A673 (cell line): ENCODE measurements at regions not wholly inside any gene's neighbourhood (a gene's known extent, or its start where the extent isn't known, plus 50 kb on each side); places are given as distances from the start of the nearest gene placed in this dataset.

Experiments
- BruUV-seq: library from RNA; stranded (reverse); fragments of 400-500 nt; replicated peaks from 2 replicates; lab custom pipeline; 2021; lab: Mats Ljungman, UMichigan
- CTCF ChIA-PET: fragments of 300-600 bp; sonication (Branson Sonifier 250); formaldehyde crosslinking; loops from one replicate; lab custom pipeline; 2022; ENCODE audit warnings: antibody characterized with exemption; lab: Charles Lee
- POLR2A ChIA-PET: fragments of 300-600 bp; sonication (Branson Sonifier 250); formaldehyde crosslinking; loops from one replicate; lab custom pipeline; 2022; ENCODE audit warnings: antibody characterized with exemption; ENCODE audit not compliant: low non-redundant PET; lab: Charles Lee
- DNase-seq: peaks from one replicate; pipeline ENCODE4 v3.0.0-alpha.2; 2015; ENCODE audit warnings: low spot score
- H3K27ac ChIP-seq: fragments of 200-600 bp; sonication (generic); 2 replicates; pipeline ENCODE4 v1.5.1; 2016; ENCODE audit warnings: mixed run types, low read depth, mild to moderate bottlenecking, mixed read lengths, antibody characterized with exemption, low read length; ENCODE audit not compliant: poor library complexity, severe bottlenecking
- H3K27me3 ChIP-seq: fragments of 200-600 bp; sonication (generic); replicated peaks from 2 replicates; pipeline ENCODE4 v1.6.1; 2017; ENCODE audit warnings: mixed run types, low read depth, mild to moderate bottlenecking, mixed read lengths, antibody characterized with exemption, low read length; ENCODE audit not compliant: insufficient read depth, poor library complexity
- H3K36me3 ChIP-seq: fragments of 200-600 bp; sonication (generic); 2 replicates; pipeline ENCODE4 v1.6.1; 2016; ENCODE audit warnings: mixed run types, mild to moderate bottlenecking, mixed read lengths, antibody characterized with exemption, low read length; ENCODE audit not compliant: insufficient read depth, poor library complexity, severe bottlenecking
- H3K4me1 ChIP-seq: fragments of 200-600 bp; sonication (generic); 2 replicates; pipeline ENCODE4 v1.6.1; 2017; ENCODE audit warnings: mixed run types, mild to moderate bottlenecking, mixed read lengths, antibody characterized with exemption, low read length; ENCODE audit not compliant: insufficient read depth, poor library complexity, severe bottlenecking
- H3K4me3 ChIP-seq: fragments of 200-600 bp; sonication (generic); 2 replicates; pipeline ENCODE4 v1.5.1; 2016; ENCODE audit warnings: low read depth, mixed run types, mild to moderate bottlenecking, mixed read lengths, low read length; ENCODE audit not compliant: poor library complexity, severe bottlenecking
- H3K9me3 ChIP-seq: fragments of 200-600 bp; sonication (generic); 2 replicates; pipeline ENCODE4 v1.6.1; 2016; ENCODE audit warnings: mixed run types, low read depth, mild to moderate bottlenecking, mixed read lengths, antibody characterized with exemption, low read length; ENCODE audit not compliant: poor library complexity, severe bottlenecking
- CTCF ChIP-seq: fragments of 300-800, 200-600 bp; sonication (generic); conservative IDR thresholded peaks from 2 replicates; pipeline ENCODE4 v1.5.1; 2017; ENCODE audit warnings: low read depth, mild to moderate bottlenecking, antibody characterized with exemption, low read length, moderate library complexity, mixed read lengths
- EZH2 ChIP-seq: fragments of 200-600 bp; sonication (generic); IDR thresholded peaks from 2 replicates; pipeline ENCODE4 v1.6.1; 2017; ENCODE audit warnings: borderline replicate concordance, low read depth, mild to moderate bottlenecking, mixed read lengths, antibody characterized with exemption, low read length; ENCODE audit not compliant: poor library complexity, severe bottlenecking
- intact Hi-C: fragments of 100-400 bp; cut with micrococcal nuclease; formaldehyde crosslinking; loops from one replicate; pipeline ENCODE4 v1.10.0; 2022; ENCODE audit not compliant: unreplicated experiment

GRCh38 chr14:88962356-88962755 is 137.9 kb downstream of the TTC8 start:
- TF ChIP-seq CTCF (no peak), EZH2 (no peak)
- H3K4me1 ChIP-seq, result no peaks in the 10 kb centered on the region
- no peak overlapping the region for H3K4me3 ChIP-seq
- ChIA-PET POLR2A (no interaction called here), CTCF (no interaction called here)
- H3K27me3 ChIP-seq, result no peaks in the 10 kb centered on the region
- no peak overlapping the region for H3K27ac ChIP-seq
- no peaks in the 10 kb centered on the region for H3K36me3 ChIP-seq
- intact Hi-C loops, result no loop called here
- no peaks in the 10 kb centered on the region for H3K9me3 ChIP-seq
- no TSS peak for BruUV-seq
- no peak for DNase-seq

GRCh38 chr14:88967299-88967698 is 142.8 kb downstream of the TTC8 start:
- CTCF ChIA-PET, result no interaction called here
- POLR2A ChIA-PET, result no interaction called here

GRCh38 chr14:88975043-88975830 is 150.8 kb downstream of the TTC8 start:
- peaks cover 25% of the 10 kb centered on the region for H3K27me3 ChIP-seq
- no peaks in the 10 kb centered on the region for H3K4me1 ChIP-seq
- DNase-seq, result no peak
- no peaks in the 10 kb centered on the region for H3K36me3 ChIP-seq
- intact Hi-C loops, result no loop called here
- H3K4me3 ChIP-seq, result no peak overlapping the region
- H3K9me3 ChIP-seq, result no peaks in the 10 kb centered on the region
- no TSS peak for BruUV-seq
- ChIA-PET CTCF (interaction anchor here (0.6 kb wide), 1 partner anchor 26 kb away, joined by 3 read pairs; no protein-coding TSS in a partner anchor), POLR2A (no interaction called here)
- no peak overlapping the region for H3K27ac ChIP-seq
- TF ChIP-seq EZH2 (no peak), CTCF (no peak)

More at GRCh38 chr14:88967299-88967698, 142.8 kb downstream of the TTC8 start:
- intact Hi-C loops, result no loop called here
- no TSS peak for BruUV-seq
- Histone ChIP-seq H3K27ac (no peak overlapping the region), H3K4me1 (no peaks in the 10 kb centered on the region), H3K36me3 (no peaks in the 10 kb centered on the region), H3K4me3 (no peak overlapping the region), H3K27me3 (peaks cover 14% of the 10 kb centered on the region), H3K9me3 (no peaks in the 10 kb centered on the region)
- no peak for DNase-seq
- TF ChIP-seq EZH2, result no peak
- no peak for TF ChIP-seq CTCF
